ENCODE measurements at regions not wholly inside any gene's neighbourhood (a gene's known extent, or its start where the extent isn't known, plus 50 kb on each side); places are given as distances from the start of the nearest gene placed in this dataset.

GRCh38 chr15:20272422-20273184, 269.0 kb downstream of the GOLGA6L6 start:
- Histone ChIP-seq H3F3A (replicated peaks; ENCODE audit: insufficient read depth) (no peaks in the 10 kb centered on the region), H3K4me3 (ENCODE audit: low read depth in 2 of 2, low read length in 1 of 2) (no peak overlapping the region), H3K27me3 (ENCODE audit: insufficient read depth) (peaks cover 58% of the 10 kb centered on the region), H3K4me1 (ENCODE audit: control insufficient read depth in 1 of 2, insufficient read depth in 2 of 2, low read depth in 1 of 2, low read length in 1 of 2) (no peaks in the 10 kb centered on the region), H3K9me3 (no peaks in the 10 kb centered on the region), H3K9ac (no peak overlapping the region), H3K79me2 (ENCODE audit: insufficient read depth) (no peaks in the 10 kb centered on the region), H3K27ac (ENCODE audit: low read depth in 2 of 2, low read length in 1 of 2) (no peak overlapping the region), H4K20me1 (ENCODE audit: insufficient read depth) (no peaks in the 10 kb centered on the region), H2AFZ (ENCODE audit: low read depth) (no peak overlapping the region), H3K4me2 (no peak overlapping the region), H3K36me3 (replicated peaks in 1 of 2; ENCODE audit: control insufficient read depth in 1 of 2, insufficient read depth in 2 of 2, low read length in 1 of 2) (no peaks in the 10 kb centered on the region), H3K9me2 (no peaks in the 10 kb centered on the region)
- ChIA-PET POLR2A (no interaction called here), CTCF (no interaction called here)
- no peak for DNase-seq
- WGBS (ENCODE audit: low lambda C conversion rate) = 4% methylated on average over 13 of the region's 14 CpGs
- no peak for TF ChIP-seq REST (IDR thresholded peaks at IDR 0.05; ENCODE audit: low read depth, low read length)
- TF ChIP-seq TAF1 (IDR thresholded peaks at IDR 0.05; ENCODE audit: borderline replicate concordance, low read depth, low read length) = no peak
- no peak for TF ChIP-seq POLR2AphosphoS5 (IDR thresholded peaks at IDR 0.05; ENCODE audit: low read depth, low read length)
- TF ChIP-seq, protein P1, sequence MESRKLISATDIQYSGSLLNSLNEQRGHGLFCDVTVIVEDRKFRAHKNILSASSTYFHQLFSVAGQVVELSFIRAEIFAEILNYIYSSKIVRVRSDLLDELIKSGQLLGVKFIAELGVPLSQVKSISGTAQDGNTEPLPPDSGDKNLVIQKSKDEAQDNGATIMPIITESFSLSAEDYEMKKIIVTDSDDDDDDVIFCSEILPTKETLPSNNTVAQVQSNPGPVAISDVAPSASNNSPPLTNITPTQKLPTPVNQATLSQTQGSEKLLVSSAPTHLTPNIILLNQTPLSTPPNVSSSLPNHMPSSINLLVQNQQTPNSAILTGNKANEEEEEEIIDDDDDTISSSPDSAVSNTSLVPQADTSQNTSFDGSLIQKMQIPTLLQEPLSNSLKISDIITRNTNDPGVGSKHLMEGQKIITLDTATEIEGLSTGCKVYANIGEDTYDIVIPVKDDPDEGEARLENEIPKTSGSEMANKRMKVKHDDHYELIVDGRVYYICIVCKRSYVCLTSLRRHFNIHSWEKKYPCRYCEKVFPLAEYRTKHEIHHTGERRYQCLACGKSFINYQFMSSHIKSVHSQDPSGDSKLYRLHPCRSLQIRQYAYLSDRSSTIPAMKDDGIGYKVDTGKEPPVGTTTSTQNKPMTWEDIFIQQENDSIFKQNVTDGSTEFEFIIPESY (IDR thresholded peaks at IDR 0.05; ENCODE audit: borderline replicate concordance, low read depth) = no peak
- TF ChIP-seq MXI1 (IDR thresholded peaks at IDR 0.05; ENCODE audit: low read depth, low read length) = no peak
- no peak for TF ChIP-seq MEF2A (IDR thresholded peaks at IDR 0.05; ENCODE audit: borderline replicate concordance, low read depth)
- no peak for TF ChIP-seq NFIC (IDR thresholded peaks at IDR 0.05; ENCODE audit: borderline replicate concordance)
- TF ChIP-seq NRF1 (IDR thresholded peaks at IDR 0.05; ENCODE audit: low read depth, low read length) = no peak
- TF ChIP-seq ELF1 (IDR thresholded peaks at IDR 0.05) = no peak
- TF ChIP-seq RCOR1 (IDR thresholded peaks at IDR 0.05; ENCODE audit: low read length) = no peak
- TF ChIP-seq, protein P2, sequence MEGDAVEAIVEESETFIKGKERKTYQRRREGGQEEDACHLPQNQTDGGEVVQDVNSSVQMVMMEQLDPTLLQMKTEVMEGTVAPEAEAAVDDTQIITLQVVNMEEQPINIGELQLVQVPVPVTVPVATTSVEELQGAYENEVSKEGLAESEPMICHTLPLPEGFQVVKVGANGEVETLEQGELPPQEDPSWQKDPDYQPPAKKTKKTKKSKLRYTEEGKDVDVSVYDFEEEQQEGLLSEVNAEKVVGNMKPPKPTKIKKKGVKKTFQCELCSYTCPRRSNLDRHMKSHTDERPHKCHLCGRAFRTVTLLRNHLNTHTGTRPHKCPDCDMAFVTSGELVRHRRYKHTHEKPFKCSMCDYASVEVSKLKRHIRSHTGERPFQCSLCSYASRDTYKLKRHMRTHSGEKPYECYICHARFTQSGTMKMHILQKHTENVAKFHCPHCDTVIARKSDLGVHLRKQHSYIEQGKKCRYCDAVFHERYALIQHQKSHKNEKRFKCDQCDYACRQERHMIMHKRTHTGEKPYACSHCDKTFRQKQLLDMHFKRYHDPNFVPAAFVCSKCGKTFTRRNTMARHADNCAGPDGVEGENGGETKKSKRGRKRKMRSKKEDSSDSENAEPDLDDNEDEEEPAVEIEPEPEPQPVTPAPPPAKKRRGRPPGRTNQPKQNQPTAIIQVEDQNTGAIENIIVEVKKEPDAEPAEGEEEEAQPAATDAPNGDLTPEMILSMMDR (IDR thresholded peaks at IDR 0.05) = no peak
- TF ChIP-seq TEAD4 (IDR thresholded peaks at IDR 0.05; ENCODE audit: borderline replicate concordance, insufficient read depth) = no peak
- no peak for TF ChIP-seq GATA2 (CRISPR knock-in tag; IDR thresholded peaks at IDR 0.05)
- TF ChIP-seq SIN3A (IDR thresholded peaks at IDR 0.05; ENCODE audit: borderline replicate concordance, low read depth, low read length) = no peak
- no peak for TF ChIP-seq YY1 (IDR thresholded peaks at IDR 0.05; ENCODE audit: low read depth)
- TF ChIP-seq SMC3 (IDR thresholded peaks at IDR 0.05; ENCODE audit: low read depth, low read length) = no peak
- no peak for TF ChIP-seq RFX5 (IDR thresholded peaks at IDR 0.05; ENCODE audit: low read length)
